Thoracic aorta (tissue), 2 donors: ENCODE measurements at regions not wholly inside any gene's neighbourhood (a gene's known extent, or its start where the extent isn't known, plus 50 kb on each side); places are given as distances from the start of the nearest gene placed in this dataset.

ENCODE experiments used
- ATAC-seq: fragments of 150-250 bp; one replicate; pipeline ENCODE4 v1.8.0; 2017; ENCODE audit warnings: low read depth; ENCODE audit not compliant: insufficient number of reproducible peaks, low FRiP score
- DNase-seq: peaks from one replicate; pipeline ENCODE4 v3.0.0-alpha.2; 2020; ENCODE audit warnings: low spot score
- H3K27ac ChIP-seq, 2 donors: fragments of 200-600 bp; sonication (generic); 1 replicate in 1 of 2; 2 replicates in 1 of 2; pipeline ENCODE4 v1.5.1; 2016; ENCODE audit warnings: mild to moderate bottlenecking in 2 of 2, moderate library complexity in 2 of 2
- H3K27me3 ChIP-seq: fragments of 200-600 bp; sonication (generic); replicated peaks from 2 replicates; pipeline ENCODE4 v1.6.0; 2016; ENCODE audit warnings: mild to moderate bottlenecking; ENCODE audit not compliant: insufficient read depth
- H3K36me3 ChIP-seq: fragments of 200-600 bp; sonication (generic); one replicate; pipeline ENCODE4 v1.5.1; 2016
- H3K4me1 ChIP-seq, 2 donors: fragments of 200-600 bp; sonication (generic); 1 replicate in 1 of 2; 2 replicates in 1 of 2; pipeline versions ENCODE4 v1.5.1 to v1.6.0; 2016; ENCODE audit warnings: low read depth in 2 of 2, mild to moderate bottlenecking in 1 of 2; ENCODE audit not compliant: control insufficient read depth in 1 of 2
- H3K4me3 ChIP-seq: fragments of 200-600 bp; sonication (generic); 2 replicates; pipeline ENCODE4 v1.5.1; 2016; ENCODE audit warnings: mild to moderate bottlenecking
- H3K9me3 ChIP-seq: fragments of 200-600 bp; sonication (generic); 2 replicates; pipeline ENCODE4 v1.5.1; 2016
- CTCF ChIP-seq: fragments of 200-600 bp; sonication (generic); IDR thresholded peaks from one replicate; pipeline ENCODE4 v1.5.1; 2019; ENCODE audit warnings: antibody characterized with exemption

GRCh38 chr13:109387471-109387870 lies 398.9 kb downstream of the IRS2 start:
- H3K4me1 ChIP-seq: peaks cover 0 to 5% of the 10 kb centered on the region in 2 donors

GRCh38 chr13:109385242-109385560 lies 401.2 kb downstream of the IRS2 start:
- H3K4me3 ChIP-seq: no peak overlapping the region
- no peak for TF ChIP-seq CTCF
- H3K27me3 ChIP-seq: no peaks in the 10 kb centered on the region
- H3K27ac ChIP-seq: no peak overlapping the region
- ATAC-seq (no peak), DNase-seq (no peak)
- H3K4me1 ChIP-seq: peaks cover 2 to 5% of the 10 kb centered on the region in 2 donors
- H3K9me3 ChIP-seq: no peaks in the 10 kb centered on the region
- H3K36me3 ChIP-seq: no peaks in the 10 kb centered on the region

More at GRCh38 chr13:109387471-109387870, 398.9 kb downstream of the IRS2 start:
- TF ChIP-seq CTCF: no peak
- Histone ChIP-seq H3K27ac (no peak overlapping the region), H3K36me3 (no peaks in the 10 kb centered on the region), H3K9me3 (no peaks in the 10 kb centered on the region), H3K4me3 (no peak overlapping the region), H3K27me3 (no peaks in the 10 kb centered on the region)
- ATAC-seq (no peak), DNase-seq (no peak)

GRCh38 chr13:109384491-109385241 lies 401.7 kb downstream of the IRS2 start:
- no peak for DNase-seq
- H3K4me1 ChIP-seq: peaks cover 2 to 5% of the 10 kb centered on the region in 2 donors
- no peaks in the 10 kb centered on the region for H3K36me3 ChIP-seq
- no peaks in the 10 kb centered on the region for H3K27me3 ChIP-seq
- TF ChIP-seq CTCF: no peak
- no peak overlapping the region for H3K27ac ChIP-seq
- H3K4me3 ChIP-seq: no peak overlapping the region
- ATAC-seq: peak; percentile 71
- H3K9me3 ChIP-seq: no peaks in the 10 kb centered on the region

GRCh38 chr13:109383683-109384082 lies 402.7 kb downstream of the IRS2 start:
- no peak for TF ChIP-seq CTCF
- no peak overlapping the region for H3K27ac ChIP-seq
- H3K4me3 ChIP-seq: no peak overlapping the region
- H3K9me3 ChIP-seq: no peaks in the 10 kb centered on the region
- H3K36me3 ChIP-seq: no peaks in the 10 kb centered on the region
- H3K4me1 ChIP-seq: peaks cover 2 to 5% of the 10 kb centered on the region in 2 donors
- ATAC-seq (no peak), DNase-seq (no peak)
- no peaks in the 10 kb centered on the region for H3K27me3 ChIP-seq

GRCh38 chr13:109381546-109382180 lies 404.7 kb downstream of the IRS2 start:
- TF ChIP-seq CTCF: no peak
- H3K4me1 ChIP-seq: peaks cover 2 to 5% of the 10 kb centered on the region in 2 donors
- no peaks in the 10 kb centered on the region for H3K27me3 ChIP-seq
- no peak for DNase-seq
- no peaks in the 10 kb centered on the region for H3K9me3 ChIP-seq
- no peaks in the 10 kb centered on the region for H3K36me3 ChIP-seq
- ATAC-seq: no peak
- peak overlapping the region in 1 of 2 donors; percentile 17 for H3K27ac ChIP-seq
- no peak overlapping the region for H3K4me3 ChIP-seq
